CD14-positive monocyte (primary cell): ENCODE measurements at regions not wholly inside any gene's neighbourhood (a gene's known extent, or its start where the extent isn't known, plus 50 kb on each side); places are given as distances from the start of the nearest gene placed in this dataset.

Experiments used
- DNase-seq, 3 donors: peaks; one replicate each; pipeline ENCODE4 v3.0.0-alpha.2; 2011 to 2022
- H2AFZ ChIP-seq: 2 replicates; pipeline ENCODE4 v1.6.0; 2012; ENCODE audit warnings: mild to moderate bottlenecking, low read depth, low read length, inconsistent platforms; ENCODE audit not compliant: insufficient read depth, poor library complexity, severe bottlenecking
- H3K27ac ChIP-seq, 2 donors: 1 replicate in 1 of 2; 2 replicates in 1 of 2; pipeline ENCODE4 v1.5.1; 2012 to 2013; ENCODE audit warnings: low read length in 2 of 2, control low read depth in 1 of 2, inconsistent platforms in 1 of 2, low read depth in 1 of 2, mild to moderate bottlenecking in 1 of 2
- H3K27me3 ChIP-seq, 2 donors: one replicate each; pipeline versions ENCODE4 v1.6.0 to v1.6.1; 2011 to 2013; ENCODE audit warnings: low read length in 2 of 2; ENCODE audit not compliant: control insufficient read depth in 2 of 2, insufficient read depth in 2 of 2
- H3K36me3 ChIP-seq, 2 donors: replicated peaks in 1 of 2; 1 replicate in 1 of 2; 2 replicates in 1 of 2; pipeline versions ENCODE4 v1.5.1 to v1.6.1; 2012 to 2013; ENCODE audit warnings: low read length in 2 of 2, control low read depth in 1 of 2, inconsistent platforms in 1 of 2, mild to moderate bottlenecking in 1 of 2; ENCODE audit not compliant: insufficient read depth in 2 of 2, control insufficient read depth in 1 of 2
- H3K4me1 ChIP-seq, 2 donors: 1 replicate in 1 of 2; 2 replicates in 1 of 2; pipeline versions ENCODE4 v1.5.1 to v1.6.1; 2012 to 2013; ENCODE audit warnings: low read length in 2 of 2, control low read depth in 1 of 2, inconsistent platforms in 1 of 2, mild to moderate bottlenecking in 1 of 2, moderate library complexity in 1 of 2; ENCODE audit not compliant: insufficient read depth in 2 of 2, control insufficient read depth in 1 of 2
- H3K4me2 ChIP-seq: replicated peaks from 2 replicates; pipeline ENCODE3; 2012; ENCODE audit warnings: low read length, moderate library complexity, mild to moderate bottlenecking; ENCODE audit not compliant: poor library complexity, severe bottlenecking; ENCODE audit errors: extremely low read depth
- H3K4me3 ChIP-seq, 3 experiments: fragments of 200-600 bp in 1 of 3; sonication (generic) in 1 of 3; replicated peaks in 1 of 3; 1 replicate in 2 of 3; 2 replicates in 1 of 3; pipeline ENCODE4 v1.5.1; 2011 to 2013; ENCODE audit warnings: low read length in 3 of 3, mild to moderate bottlenecking in 3 of 3, control low read depth in 2 of 3, low read depth in 2 of 3, inconsistent platforms in 1 of 3, moderate library complexity in 1 of 3
- H3K79me2 ChIP-seq: 2 replicates; pipeline ENCODE4 v1.6.0; 2012; ENCODE audit warnings: mild to moderate bottlenecking, control low read depth, inconsistent platforms, low read length, moderate library complexity; ENCODE audit not compliant: insufficient read depth
- H3K9ac ChIP-seq: 2 replicates; pipeline ENCODE4 v1.6.0; 2017; ENCODE audit warnings: low read length, mild to moderate bottlenecking; ENCODE audit not compliant: insufficient read depth, poor library complexity, severe bottlenecking
- H3K9me3 ChIP-seq, 2 donors: replicated peaks in 1 of 2; 1 replicate in 1 of 2; 2 replicates in 1 of 2; pipeline versions ENCODE4 v1.5.1 to v1.6.1; 2012 to 2013; ENCODE audit warnings: low read length in 2 of 2, control low read depth in 1 of 2; ENCODE audit not compliant: control insufficient read depth in 1 of 2, insufficient read depth in 1 of 2
- H4K20me1 ChIP-seq: 2 replicates; pipeline ENCODE4 v1.6.0; 2012; ENCODE audit warnings: mild to moderate bottlenecking, low read length, control low read depth, moderate library complexity; ENCODE audit not compliant: insufficient read depth
- H3K27ac Mint-ChIP-seq, 7 donors: one replicate each; pipeline ENCODE4 v1.8.0; 2020; ENCODE audit warnings: mild to moderate bottlenecking in 7 of 7, mixed read lengths in 7 of 7, moderate library complexity in 6 of 7, inconsistent platforms in 2 of 7
- H3K27me3 Mint-ChIP-seq, 3 donors: one replicate each; pipeline ENCODE4 v1.8.0; 2021 to 2022; ENCODE audit warnings: low read depth in 3 of 3, mild to moderate bottlenecking in 3 of 3, mixed read lengths in 3 of 3, moderate library complexity in 3 of 3, inconsistent platforms in 1 of 3
- H3K36me3 Mint-ChIP-seq, 2 donors: one replicate each; pipeline ENCODE4 v1.8.0; 2020; ENCODE audit warnings: mixed read lengths in 2 of 2, inconsistent platforms in 1 of 2, mild to moderate bottlenecking in 1 of 2
- H3K4me1 Mint-ChIP-seq: one replicate; pipeline ENCODE4 v1.8.0; 2020; ENCODE audit warnings: mild to moderate bottlenecking, mixed read lengths
- H3K4me3 Mint-ChIP-seq, 2 donors: one replicate each; pipeline ENCODE4 v1.8.0; 2020; ENCODE audit warnings: mild to moderate bottlenecking in 2 of 2, mixed read lengths in 2 of 2, moderate library complexity in 1 of 2
- H3K9me3 Mint-ChIP-seq, 7 donors: one replicate each; pipeline ENCODE4 v1.8.0; 2020 to 2022; ENCODE audit warnings: mixed read lengths in 7 of 7, mild to moderate bottlenecking in 6 of 7, moderate library complexity in 6 of 7, inconsistent platforms in 2 of 7
- WGBS: methylation state at CpG from one replicate; pipeline ENCODE4 v1.1.5; 2013; ENCODE audit warnings: missing lambda C conversion rate; ENCODE audit not compliant: insufficient coverage; 5-methylcytosine and 5-hydroxymethylcytosine counted together
- intact Hi-C, 2 donors: fragments of 100-400 bp; cut with micrococcal nuclease; formaldehyde crosslinking; loops; one replicate each; pipeline versions ENCODE4 v1.15.0 to v1.15.1; 2023
- TF ChIP-seq, protein P1 (sequence below): fragments of 200-600 bp; IDR thresholded peaks from one replicate; pipeline ENCODE4 v1.8.0; 2022; ENCODE audit warnings: antibody characterized with exemption, mild to moderate bottlenecking

- H3K27me3 ChIP-seq, result no peaks in the 10 kb centered on the region
- H4K20me1 ChIP-seq, result no peaks in the 10 kb centered on the region
- H3K79me2 ChIP-seq, result no peaks in the 10 kb centered on the region
- no peak overlapping the region for H3K27ac Mint-ChIP-seq
- H3K36me3 Mint-ChIP-seq, result no peaks in the 10 kb centered on the region
- DNase-seq, result no peak
- H3K4me2 ChIP-seq, result no peak overlapping the region
- no peak overlapping the region for H3K27ac ChIP-seq
- TF ChIP-seq, protein P1, sequence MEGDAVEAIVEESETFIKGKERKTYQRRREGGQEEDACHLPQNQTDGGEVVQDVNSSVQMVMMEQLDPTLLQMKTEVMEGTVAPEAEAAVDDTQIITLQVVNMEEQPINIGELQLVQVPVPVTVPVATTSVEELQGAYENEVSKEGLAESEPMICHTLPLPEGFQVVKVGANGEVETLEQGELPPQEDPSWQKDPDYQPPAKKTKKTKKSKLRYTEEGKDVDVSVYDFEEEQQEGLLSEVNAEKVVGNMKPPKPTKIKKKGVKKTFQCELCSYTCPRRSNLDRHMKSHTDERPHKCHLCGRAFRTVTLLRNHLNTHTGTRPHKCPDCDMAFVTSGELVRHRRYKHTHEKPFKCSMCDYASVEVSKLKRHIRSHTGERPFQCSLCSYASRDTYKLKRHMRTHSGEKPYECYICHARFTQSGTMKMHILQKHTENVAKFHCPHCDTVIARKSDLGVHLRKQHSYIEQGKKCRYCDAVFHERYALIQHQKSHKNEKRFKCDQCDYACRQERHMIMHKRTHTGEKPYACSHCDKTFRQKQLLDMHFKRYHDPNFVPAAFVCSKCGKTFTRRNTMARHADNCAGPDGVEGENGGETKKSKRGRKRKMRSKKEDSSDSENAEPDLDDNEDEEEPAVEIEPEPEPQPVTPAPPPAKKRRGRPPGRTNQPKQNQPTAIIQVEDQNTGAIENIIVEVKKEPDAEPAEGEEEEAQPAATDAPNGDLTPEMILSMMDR, result no peak
- peaks cover 0 to 2% (median 0%) of the 10 kb centered on the region in 3 donors for H3K27me3 Mint-ChIP-seq
- intact Hi-C loops, result no loop called here
- H3K9me3 ChIP-seq, result no peaks in the 10 kb centered on the region
- H3K4me1 Mint-ChIP-seq, result no peaks in the 10 kb centered on the region
- H3K4me3 ChIP-seq, result no peak overlapping the region
- no peak overlapping the region for H3K4me3 Mint-ChIP-seq
- peaks cover 0 to 3% (median 0%) of the 10 kb centered on the region in 7 donors for H3K9me3 Mint-ChIP-seq
- H3K36me3 ChIP-seq, result no peaks in the 10 kb centered on the region
- no peaks in the 10 kb centered on the region for H3K4me1 ChIP-seq
- 100% methylated on average over 1 of the region's 2 CpGs for WGBS
- no peak overlapping the region for H3K9ac ChIP-seq
- no peak overlapping the region for H2AFZ ChIP-seq
These were observed 53.8 kb upstream of the ITGB8 start for GRCh38 chr7:20276705-20277472.

DNA sequence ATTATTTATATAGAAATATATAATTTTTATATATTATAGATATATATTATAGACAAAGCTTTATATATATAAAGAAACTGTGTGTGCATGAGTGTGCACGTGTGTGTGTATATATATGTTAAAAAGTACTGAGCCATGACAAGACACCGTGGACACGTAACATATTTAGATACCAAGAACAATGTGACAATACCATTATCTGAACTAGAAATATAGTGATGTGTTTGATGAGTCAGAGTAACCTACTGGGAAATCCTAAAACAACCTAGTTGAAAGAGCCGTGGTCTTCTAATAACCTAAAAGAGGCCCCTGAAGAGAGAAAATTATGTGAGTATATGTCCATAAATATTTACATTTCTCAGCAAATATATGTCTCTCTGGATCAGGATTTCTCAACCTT, 50.7 kb upstream of the ITGB8 start:
- Mint-ChIP-seq H3K36me3 (no peaks in the 10 kb centered on the region), H3K27me3 (peaks cover 0 to 2% (median 2%) of the 10 kb centered on the region in 3 donors), H3K27ac (no peak overlapping the region), H3K4me1 (no peaks in the 10 kb centered on the region), H3K9me3 (peaks cover 0 to 3% (median 0%) of the 10 kb centered on the region in 7 donors), H3K4me3 (no peak overlapping the region)
- no peaks in the 10 kb centered on the region for H3K79me2 ChIP-seq
- no peak overlapping the region for H3K9ac ChIP-seq
- no peak overlapping the region for H2AFZ ChIP-seq
- H3K4me2 ChIP-seq, result no peak overlapping the region
- no peaks in the 10 kb centered on the region for H3K36me3 ChIP-seq
- H3K9me3 ChIP-seq, result no peaks in the 10 kb centered on the region
- H4K20me1 ChIP-seq, result no peaks in the 10 kb centered on the region
- no peaks in the 10 kb centered on the region for H3K4me1 ChIP-seq
- TF ChIP-seq, protein P1, result no peak
- WGBS, result no CpG with 5 or more reads among the region's 4 CpGs
- intact Hi-C loops, result no loop called here
- no peaks in the 10 kb centered on the region for H3K27me3 ChIP-seq
- no peak overlapping the region for H3K27ac ChIP-seq
- H3K4me3 ChIP-seq, result no peak overlapping the region
- DNase-seq, result no peak
